ENCODE measurements at regions not wholly inside any gene's neighbourhood (a gene's known extent, or its start where the extent isn't known, plus 50 kb on each side); places are given as distances from the start of the nearest gene placed in this dataset.
"Not testable (repeated sequence)": the region's sequence is repeated elsewhere in the genome, so short reads cannot be mapped to it uniquely, and the experiment has no call there.

GRCh38 chr9:12318732-12319685 is 374.2 kb upstream of the TYRP1 start:
- TF ChIP-seq CTCF (conservative IDR thresholded peaks at IDR 0.05; ENCODE audit: low read depth, low read length): no peak
- H3K4me3 ChIP-seq (ENCODE audit: low read depth, low read length): no peak overlapping the region
- DNase-seq (ENCODE audit: low read depth): no peak

- no peak for TF ChIP-seq CTCF (conservative IDR thresholded peaks at IDR 0.05; ENCODE audit: low read depth, low read length)
- no peak overlapping the region for H3K4me3 ChIP-seq (ENCODE audit: low read depth, low read length)
- no peak for DNase-seq (ENCODE audit: low read depth)
These were observed 363.6 kb upstream of the TYRP1 start for GRCh38 chr9:12329623-12329985.

- DNase-seq (ENCODE audit: low read depth); H3K4me3 ChIP-seq (ENCODE audit: low read depth, low read length): not testable (repeated sequence)
These were observed 359.2 kb upstream of the TYRP1 start for GRCh38 chr9:12333966-12334365.

- no peak for TF ChIP-seq CTCF (conservative IDR thresholded peaks at IDR 0.05; ENCODE audit: low read depth, low read length)
- DNase-seq (ENCODE audit: low read depth): no peak
- H3K4me3 ChIP-seq (ENCODE audit: low read depth, low read length): no peak overlapping the region
These were observed 342.4 kb upstream of the TYRP1 start for GRCh38 chr9:12350775-12351174.

- H3K4me3 ChIP-seq (ENCODE audit: low read depth, low read length): no peak overlapping the region
- no peak for DNase-seq (ENCODE audit: low read depth)
These were observed 341.7 kb upstream of the TYRP1 start for GRCh38 chr9:12351293-12352044.

GRCh38 chr9:12352045-12352315 is 341.2 kb upstream of the TYRP1 start:
- TF ChIP-seq CTCF (conservative IDR thresholded peaks at IDR 0.05; ENCODE audit: low read depth, low read length): no peak
- DNase-seq (ENCODE audit: low read depth): no peak
- H3K4me3 ChIP-seq (ENCODE audit: low read depth, low read length): no peak overlapping the region

More at GRCh38 chr9:12351293-12352044, 341.7 kb upstream of the TYRP1 start:
- TF ChIP-seq CTCF (conservative IDR thresholded peaks at IDR 0.05; ENCODE audit: low read depth, low read length): no peak

GRCh38 chr9:12363439-12363838 is 329.7 kb upstream of the TYRP1 start:
- TF ChIP-seq CTCF (conservative IDR thresholded peaks at IDR 0.05; ENCODE audit: low read depth, low read length): no peak
- H3K4me3 ChIP-seq (ENCODE audit: low read depth, low read length): no peak overlapping the region
- DNase-seq (ENCODE audit: low read depth): no peak
